ENCODE measurements at regions not wholly inside any gene's neighbourhood (a gene's known extent, or its start where the extent isn't known, plus 50 kb on each side); places are given as distances from the start of the nearest gene placed in this dataset.
"Not testable (repeated sequence)": the region's sequence is repeated elsewhere in the genome, so short reads cannot be mapped to it uniquely, and the experiment has no call there.

- not testable (repeated sequence) for TF ChIP-seq EP300, CTCF, POLR2AphosphoS5 (IDR thresholded peaks at IDR 0.05)
Measured at GRCh38 chr6:69515480-69515879, 281.3 kb downstream of the LMBRD1 start.
